SK-N-MC (cell line): ENCODE measurements at regions not wholly inside any gene's neighbourhood (a gene's known extent, or its start where the extent isn't known, plus 50 kb on each side); places are given as distances from the start of the nearest gene placed in this dataset.

Source experiments
- EZH2 ChIP-seq: fragments of 200-600 bp; sonication (generic); IDR thresholded peaks from one replicate; pipeline ENCODE4 v1.6.1; 2017; ENCODE audit warnings: antibody characterized with exemption
- FOXP2 ChIP-seq: optimal IDR thresholded peaks from 2 replicates; pipeline ENCODE3; 2011; ENCODE audit warnings: mild to moderate bottlenecking, moderate library complexity; ENCODE audit not compliant: insufficient read depth; ENCODE audit errors: extremely low read length, control extremely low read depth
- POLR2AphosphoS5 ChIP-seq: IDR thresholded peaks from 2 replicates; pipeline ENCODE4 v1.6.1; 2012; ENCODE audit warnings: mild to moderate bottlenecking, low read depth, low read length, borderline replicate concordance

DNA sequence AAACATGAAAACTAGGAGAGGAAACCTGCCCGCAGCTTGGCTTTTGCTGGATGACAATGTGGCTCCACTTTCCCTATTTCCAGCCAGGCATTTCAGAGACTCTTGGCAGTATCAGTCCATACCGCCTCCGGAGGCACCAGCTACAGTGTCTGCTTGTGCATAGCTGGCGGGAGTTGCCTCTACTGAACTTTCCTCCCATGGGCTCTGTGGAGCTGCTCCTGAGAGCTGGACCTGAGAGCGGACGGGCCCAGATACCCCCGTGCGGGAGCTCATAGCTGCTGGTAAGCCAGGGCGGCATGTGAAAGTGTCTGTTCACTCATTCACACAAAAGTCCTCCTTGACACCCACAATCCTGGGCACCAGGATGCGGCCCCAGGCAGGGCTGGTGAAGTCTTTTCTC is 130.3 kb upstream of the PMEPA1 start:
- TF ChIP-seq EZH2 (no peak), POLR2AphosphoS5 (no peak), FOXP2 (no peak)
